NCI-H1105 (cell line): ENCODE measurements at regions not wholly inside any gene's neighbourhood (a gene's known extent, or its start where the extent isn't known, plus 50 kb on each side); places are given as distances from the start of the nearest gene placed in this dataset.
"Not testable (repeated sequence)": the region's sequence is repeated elsewhere in the genome, so short reads cannot be mapped to it uniquely, and the experiment has no call there.

Experiments
- DNase-seq: peaks from one replicate; lab custom pipeline; 2025; lab: John Stamatoyannopoulos, UW

- DNase-seq: no peak
These were observed 153.8 kb downstream of the DEPDC1B start for GRCh38 chr5:60546207-60546606.

- no peak for DNase-seq
These were observed 154.4 kb downstream of the DEPDC1B start for GRCh38 chr5:60545551-60545950.

- no peak for DNase-seq
These were observed 155.8 kb downstream of the DEPDC1B start for GRCh38 chr5:60544142-60544541.

DNA sequence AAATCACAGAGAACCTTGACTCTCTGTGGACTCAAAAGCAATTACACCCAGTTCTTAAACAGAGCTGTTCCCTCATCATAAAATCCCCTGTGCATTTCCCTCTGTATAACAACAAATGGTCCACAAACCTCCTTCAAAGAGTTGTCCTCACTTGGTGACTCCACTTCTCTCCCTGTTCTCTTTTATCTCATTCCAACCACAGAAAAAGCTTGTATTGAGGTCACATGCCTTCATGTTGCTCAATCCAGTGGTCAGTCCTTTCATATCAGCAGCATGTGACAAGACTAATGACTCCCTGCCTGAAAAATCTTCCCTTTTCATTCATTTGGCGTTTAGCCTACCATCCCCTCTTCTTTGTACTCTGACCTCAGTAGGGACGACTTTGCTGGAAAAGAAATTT, 158.0 kb downstream of the DEPDC1B start:
- DNase-seq: no peak

DNA sequence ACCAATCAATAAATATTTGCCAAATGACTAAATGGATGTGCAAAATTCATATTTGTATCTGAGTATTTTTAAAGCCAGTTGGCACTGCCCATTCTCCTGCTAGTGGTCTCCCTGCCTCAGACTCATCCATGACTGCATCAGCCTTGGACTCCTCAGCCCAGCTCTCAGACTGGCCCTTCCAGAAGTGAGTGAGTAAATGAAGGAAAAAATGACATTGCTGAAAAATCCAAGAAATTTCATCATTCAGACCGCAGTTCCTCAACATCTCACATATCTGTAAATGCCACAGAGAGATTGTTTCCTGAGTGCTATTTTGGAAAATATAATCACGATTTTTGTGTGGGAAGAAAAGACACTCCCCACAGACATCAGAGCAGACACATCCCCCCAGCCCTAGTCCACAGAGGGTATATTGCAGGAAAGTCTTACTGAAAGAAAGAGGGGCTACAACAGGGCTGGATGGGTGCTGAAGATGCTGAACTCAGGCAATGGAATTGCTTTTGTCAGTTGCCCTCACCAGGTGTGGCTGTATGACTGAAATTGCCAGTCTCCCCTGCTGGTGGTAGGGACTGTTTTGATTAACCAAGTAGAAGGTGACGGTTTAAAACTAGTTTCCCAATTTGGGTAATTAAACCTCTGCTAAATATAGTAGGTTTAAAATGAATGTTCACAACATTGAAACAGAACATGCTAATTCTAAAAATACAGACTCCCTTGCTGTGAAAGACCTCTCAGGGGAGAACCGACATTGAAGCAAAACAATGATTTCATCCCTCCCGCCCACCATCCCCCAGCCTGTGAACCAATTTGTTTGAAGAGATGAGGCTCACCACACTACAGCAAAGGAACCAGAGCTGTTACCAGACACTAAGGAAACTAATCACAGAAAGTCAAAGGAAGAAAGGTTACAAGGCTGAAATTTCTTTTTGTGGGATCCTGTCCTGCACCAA, 158.8 kb downstream of the DEPDC1B start:
- DNase-seq: no peak

- DNase-seq: no peak
These were observed 160.8 kb downstream of the DEPDC1B start for GRCh38 chr5:60538955-60539866.

GRCh38 chr5:60538426-60538825, 161.5 kb downstream of the DEPDC1B start:
- DNase-seq: no peak

DNA sequence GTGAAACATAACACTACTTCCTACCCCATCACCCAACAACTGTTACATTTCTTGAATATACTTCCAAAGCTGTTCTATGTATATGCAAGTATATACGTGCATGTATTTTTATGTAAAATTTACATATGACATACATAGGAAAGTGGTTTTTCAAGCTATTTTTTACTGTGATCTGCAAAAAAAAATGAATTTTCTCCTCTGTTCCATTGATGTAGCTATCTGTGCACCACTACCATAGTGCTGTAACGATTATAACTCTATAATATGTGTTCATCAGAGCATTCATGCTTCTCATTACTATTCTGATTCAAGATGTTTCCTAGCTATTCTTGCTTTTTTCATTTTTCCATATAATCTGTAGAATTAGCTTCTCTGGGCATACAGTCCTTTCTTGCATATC, 164.0 kb downstream of the DEPDC1B start:
- DNase-seq: no peak

DNA sequence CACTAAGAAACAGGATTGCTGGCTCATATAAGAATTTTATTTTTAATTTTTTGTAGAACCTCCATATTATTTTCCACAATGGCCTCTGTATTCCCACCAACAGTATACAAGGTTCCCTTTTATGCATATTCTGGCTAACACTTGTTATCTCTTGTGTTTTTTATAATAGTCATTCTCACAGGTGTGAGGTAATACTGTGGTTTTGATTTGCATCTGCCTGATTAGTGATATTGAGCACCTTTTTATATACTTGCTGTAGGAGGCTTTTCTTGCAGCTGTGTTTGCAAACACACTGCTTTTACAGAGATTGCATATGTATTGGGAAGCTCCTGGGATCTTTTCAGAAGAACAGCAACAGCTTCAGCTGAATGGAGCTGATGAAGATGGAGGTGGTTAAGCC, 164.8 kb downstream of the DEPDC1B start:
- DNase-seq: no peak

DNA sequence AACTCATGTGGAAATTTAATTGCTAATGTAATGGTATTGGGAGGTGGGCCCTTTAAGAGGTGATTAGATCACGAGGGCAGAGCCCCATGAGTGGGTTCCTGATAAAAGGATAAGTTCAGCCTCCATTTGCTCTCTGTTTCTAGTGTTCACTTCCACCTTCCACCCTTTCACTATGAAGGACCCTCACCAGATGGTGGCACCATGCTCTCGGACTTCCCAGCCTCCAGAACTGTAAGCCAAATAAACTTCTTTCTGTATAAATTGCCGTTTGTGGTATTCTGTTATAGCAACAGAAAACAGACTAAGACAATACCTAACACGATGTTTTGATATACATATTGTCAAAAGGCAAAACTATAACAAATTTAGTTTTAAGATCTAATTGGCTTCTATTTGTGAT, 166.2 kb downstream of the DEPDC1B start:
- no peak for DNase-seq

GRCh38 chr5:60532796-60533195, 167.2 kb downstream of the DEPDC1B start:
- not testable (repeated sequence) for DNase-seq

DNA sequence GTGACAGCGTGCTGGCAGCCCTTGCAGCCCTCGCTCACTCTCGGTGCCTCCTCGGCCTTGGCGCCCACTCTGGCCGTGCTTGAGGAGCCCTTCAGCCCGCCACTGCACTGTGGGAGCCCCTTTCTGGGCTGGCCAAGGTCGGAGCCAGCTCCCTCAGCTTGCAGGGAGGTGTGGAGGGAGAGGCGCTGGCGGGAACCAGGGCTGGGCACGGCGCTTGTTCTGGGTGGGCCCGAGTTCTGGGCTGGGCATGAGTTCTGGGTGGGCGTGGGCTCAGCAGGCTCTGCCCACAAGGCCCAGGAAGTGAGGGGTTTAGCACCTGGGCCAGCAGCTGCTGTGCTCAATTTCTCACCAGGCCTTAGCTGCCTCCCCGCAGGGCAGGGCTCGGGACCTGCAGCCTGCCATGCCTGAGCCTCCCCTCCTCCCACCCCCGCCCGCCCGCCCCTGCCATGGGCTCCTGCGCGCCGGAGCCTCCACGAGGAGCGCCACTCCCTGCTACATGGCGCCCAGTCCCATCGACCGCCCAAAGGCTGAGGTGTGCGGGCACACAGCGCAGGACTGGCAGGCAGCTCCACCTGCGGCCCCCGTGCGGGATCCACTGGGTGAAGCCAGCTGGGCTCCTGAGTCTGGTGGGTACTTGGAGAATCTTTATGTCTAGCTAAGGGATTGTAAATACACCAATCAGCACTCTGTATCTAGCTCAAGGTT, 169.7 kb downstream of the DEPDC1B start:
- not testable (repeated sequence) for DNase-seq

DNA sequence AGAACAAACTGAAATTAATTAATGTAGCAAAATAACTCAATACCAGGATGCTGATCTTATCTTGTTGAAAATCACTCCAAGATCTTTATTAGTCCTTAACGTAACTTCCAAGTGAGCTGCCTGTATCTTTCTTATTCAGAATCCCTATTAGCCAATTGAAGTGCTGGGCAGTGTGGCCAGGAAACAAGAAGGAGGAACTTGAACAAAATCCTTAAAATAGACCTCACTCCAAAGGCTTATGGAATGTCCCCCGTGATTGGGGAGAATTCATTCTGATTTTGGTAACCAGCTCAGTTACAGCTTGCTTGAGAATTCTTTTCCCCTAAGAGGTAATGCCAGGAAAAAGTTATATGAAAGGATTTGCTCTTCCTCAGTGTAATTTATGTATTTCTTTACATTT, 171.0 kb downstream of the DEPDC1B start:
- no peak for DNase-seq

GRCh38 chr5:60527072-60527471, 172.9 kb downstream of the DEPDC1B start:
- DNase-seq: no peak

- DNase-seq: no peak
These were observed 173.6 kb downstream of the DEPDC1B start for GRCh38 chr5:60526336-60526875.

- DNase-seq: no peak
These were observed 177.6 kb downstream of the DEPDC1B start for GRCh38 chr5:60522292-60522905.

DNA sequence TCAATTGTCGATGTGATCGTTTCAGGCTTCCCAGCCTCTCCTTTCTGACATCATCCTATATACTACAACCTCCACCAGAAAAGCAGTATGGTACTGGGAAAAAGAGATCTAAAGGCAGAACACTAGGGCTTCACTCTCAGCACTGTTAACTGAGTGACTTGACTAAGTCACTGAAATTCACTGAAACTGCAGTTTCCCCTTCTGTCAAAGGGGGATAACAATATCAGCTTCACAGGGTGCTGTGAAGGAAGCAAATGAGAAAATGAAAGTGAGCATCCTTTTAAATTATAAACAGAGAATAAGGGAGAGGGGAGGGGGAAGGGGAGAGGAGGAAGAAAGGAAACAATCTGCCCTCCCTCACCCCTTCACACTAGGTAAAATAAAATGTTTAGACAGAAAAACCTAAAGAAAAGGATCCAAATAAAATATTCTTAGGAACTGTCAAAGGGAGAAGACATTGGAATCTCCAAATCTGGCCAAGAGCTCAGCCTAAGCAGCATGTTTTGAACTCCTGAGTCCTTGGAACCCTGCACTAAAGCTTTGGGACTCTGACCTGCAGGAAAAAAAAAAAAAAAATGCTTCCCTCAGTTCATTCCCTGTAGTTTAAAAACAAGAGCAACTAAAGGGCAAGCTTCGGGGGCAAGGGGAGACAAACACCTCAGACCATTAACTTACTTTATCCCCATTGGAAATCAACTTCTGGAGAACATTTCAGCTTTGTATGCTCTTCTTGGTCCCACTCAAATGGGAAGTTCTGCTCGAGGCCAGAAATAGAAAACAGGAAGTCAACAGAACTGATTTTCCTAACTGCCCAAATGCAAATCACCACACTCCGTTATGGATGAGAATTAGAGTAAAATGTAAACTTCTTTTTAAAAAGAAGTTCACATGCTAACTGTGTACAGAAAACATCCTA, 178.3 kb downstream of the DEPDC1B start:
- no peak for DNase-seq

- DNase-seq: no peak
These were observed 179.3 kb downstream of the DEPDC1B start for GRCh38 chr5:60520451-60521227.

DNA sequence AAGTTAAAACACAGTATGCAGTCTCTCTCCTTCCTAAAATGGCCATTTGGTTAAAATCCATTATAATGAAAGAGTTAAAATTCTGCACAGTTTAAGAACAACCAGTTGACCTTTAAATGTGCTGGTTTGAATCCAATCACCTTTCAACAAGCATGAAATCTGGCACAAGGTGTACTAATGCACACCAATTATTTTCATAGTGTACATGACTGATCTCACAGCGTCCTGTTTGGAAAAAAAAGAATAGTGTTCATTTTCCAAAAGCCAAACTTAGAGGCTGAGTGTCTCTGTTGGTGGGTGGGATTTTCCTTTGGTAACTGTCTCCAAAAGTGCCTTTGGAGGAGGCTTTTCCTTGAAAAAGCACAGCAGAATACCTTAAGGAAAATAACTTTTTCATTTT, 180.6 kb downstream of the DEPDC1B start:
- DNase-seq: no peak

GRCh38 chr5:60517850-60518249, 182.1 kb downstream of the DEPDC1B start:
- no peak for DNase-seq
